Activated B cell treated with CpG ODN at 0.5 μM for 24 hours (primary cell): ENCODE measurements at regions not wholly inside any gene's neighbourhood (a gene's known extent, or its start where the extent isn't known, plus 50 kb on each side); places are given as distances from the start of the nearest gene placed in this dataset.
"Not testable (repeated sequence)": the region's sequence is repeated elsewhere in the genome, so short reads cannot be mapped to it uniquely, and the experiment has no call there.

ENCODE experiments used
- ATAC-seq: fragments of 200-7000 bp; cut with Tn5 transposase; one replicate; pipeline ENCODE4 v1.10.0; 2021; ENCODE audit warnings: low read depth, mild to moderate bottlenecking, moderate library complexity
- CTCF ChIA-PET: fragments of 350-600 bp; sonication (Branson Sonifier 250); formaldehyde crosslinking; loops from one replicate; lab custom pipeline; 2021; ENCODE audit warnings: antibody characterized with exemption; lab: Charles Lee
- POLR2A ChIA-PET: fragments of 350-600 bp; sonication (Branson Sonifier 250); formaldehyde crosslinking; loops from one replicate; lab custom pipeline; 2021; ENCODE audit warnings: antibody characterized with exemption; lab: Charles Lee
- DNase-seq: peaks from one replicate; pipeline ENCODE4 v3.0.0; 2022
- H3K27ac Mint-ChIP-seq: one replicate; pipeline ENCODE4 v1.8.0; 2020; ENCODE audit warnings: mixed read lengths
- H3K27me3 Mint-ChIP-seq: one replicate; pipeline ENCODE4 v1.8.0; 2021; ENCODE audit warnings: mixed read lengths
- H3K36me3 Mint-ChIP-seq: one replicate; pipeline ENCODE4 v1.8.0; 2021; ENCODE audit warnings: low read depth, mixed read lengths
- H3K4me1 Mint-ChIP-seq: one replicate; pipeline ENCODE4 v1.8.0; 2021; ENCODE audit warnings: mixed read lengths
- H3K4me3 Mint-ChIP-seq: one replicate; pipeline ENCODE4 v1.8.0; 2020; ENCODE audit warnings: mild to moderate bottlenecking, mixed read lengths
- H3K9me3 Mint-ChIP-seq: one replicate; pipeline ENCODE4 v1.8.0; 2020; ENCODE audit warnings: mixed read lengths
- CTCF ChIP-seq: fragments of 200-600 bp; IDR thresholded peaks from one replicate; pipeline ENCODE4 v1.8.0; 2022; ENCODE audit warnings: antibody characterized with exemption, mild to moderate bottlenecking
- intact Hi-C: fragments of 100-400 bp; cut with micrococcal nuclease; formaldehyde crosslinking; loops from one replicate; pipeline ENCODE4 v1.15.1; 2024

- no peak for DNase-seq
- no peaks in the 10 kb centered on the region for H3K36me3 Mint-ChIP-seq
- peak; percentile 31 for ATAC-seq
- no peaks in the 10 kb centered on the region for H3K27me3 Mint-ChIP-seq
- peaks cover 11% of the 10 kb centered on the region for H3K9me3 Mint-ChIP-seq
- CTCF ChIA-PET: no interaction called here
- no peak for TF ChIP-seq CTCF
- H3K4me3 Mint-ChIP-seq: no peak overlapping the region
- POLR2A ChIA-PET: no interaction called here
- no peak overlapping the region for H3K27ac Mint-ChIP-seq
- H3K4me1 Mint-ChIP-seq: peaks cover 16% of the 10 kb centered on the region
- intact Hi-C loops: no loop called here
Measured at GRCh38 chr3:101133652-101134051, 140.4 kb upstream of the ABI3BP start.

- ATAC-seq, intact Hi-C loops, CTCF ChIA-PET, POLR2A ChIA-PET, H3K36me3 Mint-ChIP-seq, H3K27ac Mint-ChIP-seq, H3K27me3 Mint-ChIP-seq, H3K4me3 Mint-ChIP-seq, DNase-seq: not testable (repeated sequence)
- Mint-ChIP-seq H3K9me3 (peaks cover 11% of the 10 kb centered on the region), H3K4me1 (peaks cover 16% of the 10 kb centered on the region)
Measured at GRCh38 chr3:101133197-101133596, 140.0 kb upstream of the ABI3BP start.

- no peaks in the 10 kb centered on the region for H3K36me3 Mint-ChIP-seq
Measured at GRCh38 chr3:101131767-101132166, 138.5 kb upstream of the ABI3BP start.

GRCh38 chr3:101128786-101129185, 135.6 kb upstream of the ABI3BP start:
- Mint-ChIP-seq H3K9me3 (peaks cover 11% of the 10 kb centered on the region), H3K27ac (no peak overlapping the region), H3K27me3 (peaks cover 3% of the 10 kb centered on the region), H3K4me3 (no peak overlapping the region), H3K36me3 (no peaks in the 10 kb centered on the region), H3K4me1 (peaks cover 5% of the 10 kb centered on the region)
- intact Hi-C loops: no loop called here
- DNase-seq: no peak
- ChIA-PET POLR2A (no interaction called here), CTCF (no interaction called here)
- no peak for ATAC-seq
- no peak for TF ChIP-seq CTCF

More at GRCh38 chr3:101131767-101132166, 138.5 kb upstream of the ABI3BP start:
- H3K27ac Mint-ChIP-seq: no peak overlapping the region
- peaks cover 16% of the 10 kb centered on the region for H3K4me1 Mint-ChIP-seq
- intact Hi-C loops: no loop called here
- peaks cover 11% of the 10 kb centered on the region for H3K9me3 Mint-ChIP-seq
- no peak for TF ChIP-seq CTCF
- ATAC-seq: no peak
- no peak overlapping the region for H3K4me3 Mint-ChIP-seq
- CTCF ChIA-PET: no interaction called here
- POLR2A ChIA-PET: no interaction called here
- no peaks in the 10 kb centered on the region for H3K27me3 Mint-ChIP-seq
- no peak for DNase-seq

GRCh38 chr3:101128001-101128400, 134.8 kb upstream of the ABI3BP start:
- CTCF ChIA-PET: no interaction called here
- no peaks in the 10 kb centered on the region for H3K36me3 Mint-ChIP-seq
- POLR2A ChIA-PET: no interaction called here
- TF ChIP-seq CTCF: no peak
- H3K4me3 Mint-ChIP-seq: no peak overlapping the region
- peaks cover 6% of the 10 kb centered on the region for H3K9me3 Mint-ChIP-seq
- DNase-seq: no peak
- peaks cover 3% of the 10 kb centered on the region for H3K27me3 Mint-ChIP-seq
- no peaks in the 10 kb centered on the region for H3K4me1 Mint-ChIP-seq
- no peak for ATAC-seq
- intact Hi-C loops: no loop called here
- no peak overlapping the region for H3K27ac Mint-ChIP-seq

- Mint-ChIP-seq H3K4me3 (no peak overlapping the region), H3K36me3 (no peaks in the 10 kb centered on the region), H3K27ac (no peak overlapping the region), H3K9me3 (no peaks in the 10 kb centered on the region), H3K27me3 (peaks cover 3% of the 10 kb centered on the region), H3K4me1 (no peaks in the 10 kb centered on the region)
- no peak for TF ChIP-seq CTCF
- CTCF ChIA-PET: no interaction called here
- intact Hi-C loops: no loop called here
- no peak for ATAC-seq
- DNase-seq: no peak
- POLR2A ChIA-PET: no interaction called here
Measured at GRCh38 chr3:101124125-101124524, 130.9 kb upstream of the ABI3BP start.
